Stimulated activated CD4-positive, alpha-beta T cell treated with anti-CD3 and anti-CD28 coated beads, Interleukin-15, amount 100 ng/mL, for 1 hour (primary cell): ENCODE measurements at regions not wholly inside any gene's neighbourhood (a gene's known extent, or its start where the extent isn't known, plus 50 kb on each side); places are given as distances from the start of the nearest gene placed in this dataset.

Experiments used
- DNase-seq, 2 donors: peaks; one replicate each; pipeline ENCODE4 v3.0.0-alpha.2; 2020; ENCODE audit warnings: low read depth in 1 of 2, low spot score in 1 of 2

GRCh38 chr12:102539651-102540553 lies 59.5 kb upstream of the IGF1 start:
- DNase-seq, result no peak

DNA sequence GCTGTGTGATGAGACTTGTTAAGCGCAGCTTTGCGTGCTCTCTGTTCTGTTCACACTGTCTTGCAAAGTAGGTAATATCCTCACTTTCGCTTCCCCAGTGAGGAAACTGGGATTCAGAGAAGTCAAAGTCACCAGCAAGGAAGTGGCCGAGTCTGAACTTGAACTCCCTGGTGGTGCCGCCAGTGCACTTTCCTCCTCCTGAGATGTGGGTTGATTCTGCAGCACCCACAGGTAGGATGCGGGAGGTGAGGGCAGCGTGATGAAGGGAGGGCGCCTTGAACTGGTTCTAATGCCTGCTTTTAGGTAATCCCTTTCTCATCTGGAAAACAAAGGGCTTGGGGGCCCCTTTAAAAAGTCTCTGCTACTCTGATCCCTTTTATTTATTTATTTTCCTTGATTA lies 54.9 kb upstream of the IGF1 start:
- no peak for DNase-seq

GRCh38 chr12:102534899-102535298 lies 54.5 kb upstream of the IGF1 start:
- DNase-seq, result no peak

GRCh38 chr12:102533483-102534215 lies 53.3 kb upstream of the IGF1 start:
- DNase-seq, result no peak
